ENCODE measurements at regions not wholly inside any gene's neighbourhood (a gene's known extent, or its start where the extent isn't known, plus 50 kb on each side); places are given as distances from the start of the nearest gene placed in this dataset.

DNA sequence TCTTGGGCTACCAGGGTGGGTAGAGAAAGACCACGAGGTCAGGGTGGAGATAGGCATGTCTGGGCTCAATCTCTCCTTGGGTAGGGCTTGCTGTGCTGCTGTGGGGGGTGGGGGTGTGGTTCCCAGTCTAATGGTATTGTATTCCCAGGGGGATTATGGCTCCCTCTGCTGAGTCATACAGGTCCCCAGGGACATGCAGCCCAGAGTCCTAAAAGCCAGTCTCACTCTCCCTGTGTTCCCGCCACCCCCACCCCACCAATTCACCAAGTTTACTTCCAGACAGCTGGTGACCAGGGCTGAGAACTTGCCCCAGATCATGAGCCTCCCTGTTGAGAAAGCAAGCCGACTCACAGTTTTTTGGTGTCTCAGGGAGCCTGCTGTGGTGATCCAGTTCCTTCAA lies 367.6 kb downstream of the C12orf75 start (continued):
- TF ChIP-seq, protein P1, sequence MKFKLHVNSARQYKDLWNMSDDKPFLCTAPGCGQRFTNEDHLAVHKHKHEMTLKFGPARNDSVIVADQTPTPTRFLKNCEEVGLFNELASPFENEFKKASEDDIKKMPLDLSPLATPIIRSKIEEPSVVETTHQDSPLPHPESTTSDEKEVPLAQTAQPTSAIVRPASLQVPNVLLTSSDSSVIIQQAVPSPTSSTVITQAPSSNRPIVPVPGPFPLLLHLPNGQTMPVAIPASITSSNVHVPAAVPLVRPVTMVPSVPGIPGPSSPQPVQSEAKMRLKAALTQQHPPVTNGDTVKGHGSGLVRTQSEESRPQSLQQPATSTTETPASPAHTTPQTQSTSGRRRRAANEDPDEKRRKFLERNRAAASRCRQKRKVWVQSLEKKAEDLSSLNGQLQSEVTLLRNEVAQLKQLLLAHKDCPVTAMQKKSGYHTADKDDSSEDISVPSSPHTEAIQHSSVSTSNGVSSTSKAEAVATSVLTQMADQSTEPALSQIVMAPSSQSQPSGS (CRISPR knock-in tag; IDR thresholded peaks at IDR 0.05): no peak
- no peak for TF ChIP-seq ZNF30 (CRISPR knock-in tag; IDR thresholded peaks at IDR 0.05)

DNA sequence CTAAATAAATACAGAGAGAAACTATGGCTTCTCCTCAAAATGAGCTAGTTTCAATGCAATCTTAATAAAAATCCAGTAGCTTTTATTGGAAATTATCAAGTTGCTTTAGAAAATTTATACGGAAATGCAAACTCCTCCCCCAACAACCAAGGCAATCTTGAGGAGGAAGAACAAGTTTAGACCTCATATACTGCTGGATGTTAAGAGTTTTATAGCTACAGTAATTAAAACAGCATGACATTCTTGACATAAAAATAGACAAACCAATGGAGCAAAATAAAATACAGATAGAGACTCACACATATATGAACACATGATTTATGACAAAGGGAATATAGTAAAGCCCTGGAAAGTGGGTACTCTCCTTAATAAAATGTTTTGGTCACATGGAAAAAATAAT lies 368.7 kb downstream of the C12orf75 start:
- no peaks in the 10 kb centered on the region for H3K36me3 ChIP-seq (replicated peaks in 1 of 2; ENCODE audit: control insufficient read depth in 1 of 2, insufficient read depth in 2 of 2, low read length in 2 of 2)
- H3K27me3 ChIP-seq (ENCODE audit: control insufficient read depth in 1 of 2, insufficient read depth in 2 of 2, low read length in 2 of 2): no peaks in the 10 kb centered on the region
- DNase-seq (ENCODE audit: low spot score) (no peak), FAIRE-seq (no peak), ATAC-seq (no peak)
- H3K4me2 ChIP-seq (ENCODE audit: low read depth, low read length): no peak overlapping the region
- BruUV-seq (replicated peaks): no TSS peak
- no peak overlapping the region for H2AFZ ChIP-seq (ENCODE audit: low read length)
- no peaks in the 10 kb centered on the region for H3K79me2 ChIP-seq (ENCODE audit: insufficient read depth, low read length)
- no peak overlapping the region for H3K4me3 ChIP-seq (replicated peaks in 1 of 3; ENCODE audit: insufficient read depth in 1 of 3, low read depth in 2 of 3, low read length in 3 of 3)
- H3K9ac ChIP-seq (ENCODE audit: insufficient read depth, low read depth, low read length): no peak overlapping the region
- in situ Hi-C loops (cut with HindIII; ENCODE audit: extremely low pct_ligation_motif_present, low pct_unique_long_range_greater_than_20kb) (no loop called here), intact Hi-C loops (cut with micrococcal nuclease; ENCODE audit: unreplicated experiment) (no loop called here)
- H4K20me1 ChIP-seq (ENCODE audit: insufficient read depth, low read length): no peaks in the 10 kb centered on the region
- no peaks in the 10 kb centered on the region for H3K4me1 ChIP-seq (ENCODE audit: insufficient read depth, low read length)
- POLR2A ChIA-PET: no interaction called here
- TF ChIP-seq, protein P2, sequence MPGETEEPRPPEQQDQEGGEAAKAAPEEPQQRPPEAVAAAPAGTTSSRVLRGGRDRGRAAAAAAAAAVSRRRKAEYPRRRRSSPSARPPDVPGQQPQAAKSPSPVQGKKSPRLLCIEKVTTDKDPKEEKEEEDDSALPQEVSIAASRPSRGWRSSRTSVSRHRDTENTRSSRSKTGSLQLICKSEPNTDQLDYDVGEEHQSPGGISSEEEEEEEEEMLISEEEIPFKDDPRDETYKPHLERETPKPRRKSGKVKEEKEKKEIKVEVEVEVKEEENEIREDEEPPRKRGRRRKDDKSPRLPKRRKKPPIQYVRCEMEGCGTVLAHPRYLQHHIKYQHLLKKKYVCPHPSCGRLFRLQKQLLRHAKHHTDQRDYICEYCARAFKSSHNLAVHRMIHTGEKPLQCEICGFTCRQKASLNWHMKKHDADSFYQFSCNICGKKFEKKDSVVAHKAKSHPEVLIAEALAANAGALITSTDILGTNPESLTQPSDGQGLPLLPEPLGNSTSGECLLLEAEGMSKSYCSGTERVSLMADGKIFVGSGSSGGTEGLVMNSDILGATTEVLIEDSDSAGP (CRISPR knock-in tag; IDR thresholded peaks at IDR 0.05; ENCODE audit: borderline replicate concordance): no peak
- TF ChIP-seq, protein P3, sequence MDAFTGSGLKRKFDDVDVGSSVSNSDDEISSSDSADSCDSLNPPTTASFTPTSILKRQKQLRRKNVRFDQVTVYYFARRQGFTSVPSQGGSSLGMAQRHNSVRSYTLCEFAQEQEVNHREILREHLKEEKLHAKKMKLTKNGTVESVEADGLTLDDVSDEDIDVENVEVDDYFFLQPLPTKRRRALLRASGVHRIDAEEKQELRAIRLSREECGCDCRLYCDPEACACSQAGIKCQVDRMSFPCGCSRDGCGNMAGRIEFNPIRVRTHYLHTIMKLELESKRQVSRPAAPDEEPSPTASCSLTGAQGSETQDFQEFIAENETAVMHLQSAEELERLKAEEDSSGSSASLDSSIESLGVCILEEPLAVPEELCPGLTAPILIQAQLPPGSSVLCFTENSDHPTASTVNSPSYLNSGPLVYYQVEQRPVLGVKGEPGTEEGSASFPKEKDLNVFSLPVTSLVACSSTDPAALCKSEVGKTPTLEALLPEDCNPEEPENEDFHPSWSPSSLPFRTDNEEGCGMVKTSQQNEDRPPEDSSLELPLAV (CRISPR knock-in tag; conservative IDR thresholded peaks at IDR 0.05; ENCODE audit: low read depth): no peak
- CTCF ChIA-PET (ENCODE audit: low intra/inter-chr PET ratio, low total read pairs): no interaction called here
- 41% methylated on average over 1 of the region's 1 CpG for WGBS (ENCODE audit: low lambda C conversion rate)
- H3K27ac ChIP-seq (ENCODE audit: extremely low read length, insufficient read depth, low read length): no peak overlapping the region
- H3K9me3 ChIP-seq (ENCODE audit: low read length): no peaks in the 10 kb centered on the region; the same call in 1 of the 2 replicates
